A549 (cell line): ENCODE measurements at regions not wholly inside any gene's neighbourhood (a gene's known extent, or its start where the extent isn't known, plus 50 kb on each side); places are given as distances from the start of the nearest gene placed in this dataset.
"Not testable (repeated sequence)": the region's sequence is repeated elsewhere in the genome, so short reads cannot be mapped to it uniquely, and the experiment has no call there.

Experiments
- BHLHE40 ChIP-seq: IDR thresholded peaks from 2 replicates; pipeline ENCODE4 v1.6.1; 2012; ENCODE audit warnings: low read depth, low read length, inconsistent platforms
- CBX2 ChIP-seq: fragments of 200-600 bp; sonication (generic); IDR thresholded peaks from 2 replicates; pipeline ENCODE4 v1.6.1; 2016; ENCODE audit warnings: low read depth, mild to moderate bottlenecking, borderline replicate concordance
- CTCF ChIP-seq: fragments of >200 bp; sonication (Bioruptor Twin); formaldehyde crosslinking; IDR thresholded peaks from 3 replicates; pipeline ENCODE4 v1.5.1; 2016
- E2F6 ChIP-seq: IDR thresholded peaks from 2 replicates; pipeline ENCODE4 v1.6.1; 2012; ENCODE audit warnings: low read depth, borderline replicate concordance
- HDAC2 ChIP-seq: fragments of 200-600 bp; sonication (generic); IDR thresholded peaks from 2 replicates; pipeline ENCODE4 v1.6.1; 2016
- HOXA7 ChIP-seq: fragments of 250-450 bp; sonication (Bioruptor Pico); IDR thresholded peaks from 2 replicates; pipeline ENCODE4 v1.5.0; 2020; ENCODE audit warnings: mild to moderate bottlenecking, moderate library complexity
- NFE2L2 ChIP-seq: fragments of 150-350 bp; conservative IDR thresholded peaks from 2 replicates; pipeline ENCODE4 v1.6.1; 2014; ENCODE audit warnings: low read length
- POLR2A ChIP-seq: IDR thresholded peaks from 2 replicates; pipeline ENCODE4 v1.6.1; 2012; ENCODE audit warnings: mild to moderate bottlenecking, low read length
- POLR2AphosphoS2 ChIP-seq: conservative IDR thresholded peaks from 2 replicates; pipeline ENCODE4 v1.6.1; 2012; ENCODE audit warnings: low read length, improper control_type of control experiment, inconsistent platforms
- SMC3 ChIP-seq: fragments of >200 bp; sonication (Bioruptor Twin); formaldehyde crosslinking; IDR thresholded peaks from 3 replicates; pipeline ENCODE4 v1.6.1; 2018; ENCODE audit warnings: inconsistent platforms
- TP53 ChIP-seq: fragments of 250-450 bp; sonication (Bioruptor Pico); IDR thresholded peaks from 2 replicates; pipeline ENCODE4 v1.5.0; 2021; ENCODE audit warnings: mild to moderate bottlenecking, moderate library complexity
- ZFP36 ChIP-seq: fragments of 450-650 bp; IDR thresholded peaks from 2 replicates; pipeline ENCODE4 v1.6.1; 2014; ENCODE audit warnings: borderline replicate concordance; ENCODE audit not compliant: partially characterized antibody
- TF ChIP-seq, protein P1 (sequence below): fragments of 450-650 bp; IDR thresholded peaks from 2 replicates; pipeline ENCODE4 v1.6.1; 2014; ENCODE audit warnings: antibody characterized with exemption
- TF ChIP-seq, protein P2 (sequence below): IDR thresholded peaks from 2 replicates; pipeline ENCODE4 v1.6.1; 2012

DNA sequence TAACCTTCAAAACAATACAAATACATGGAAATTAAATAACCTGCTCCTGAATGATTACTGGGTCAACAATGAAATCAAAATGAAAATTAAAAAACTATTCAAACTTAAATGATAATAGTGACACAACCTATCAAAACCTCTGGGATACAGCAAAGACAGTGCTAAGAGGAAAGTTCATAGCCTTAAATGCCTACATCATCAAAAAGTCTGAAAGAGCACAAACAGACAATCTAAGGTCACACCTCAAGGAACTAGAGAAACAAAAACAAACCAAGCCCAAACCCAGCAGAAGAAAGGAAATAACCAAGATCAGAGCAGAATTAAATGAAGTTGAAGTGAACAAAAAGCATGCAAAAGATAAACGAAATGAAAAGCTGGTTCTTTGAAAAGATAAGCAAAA, 79.5 kb downstream of the TMEM212 start:
- TF ChIP-seq CTCF, BHLHE40, CBX2, POLR2A, HOXA7, POLR2AphosphoS2, E2F6, TP53, ZFP36, HDAC2, NFE2L2, SMC3: not testable (repeated sequence)
- TF ChIP-seq, protein P1, sequence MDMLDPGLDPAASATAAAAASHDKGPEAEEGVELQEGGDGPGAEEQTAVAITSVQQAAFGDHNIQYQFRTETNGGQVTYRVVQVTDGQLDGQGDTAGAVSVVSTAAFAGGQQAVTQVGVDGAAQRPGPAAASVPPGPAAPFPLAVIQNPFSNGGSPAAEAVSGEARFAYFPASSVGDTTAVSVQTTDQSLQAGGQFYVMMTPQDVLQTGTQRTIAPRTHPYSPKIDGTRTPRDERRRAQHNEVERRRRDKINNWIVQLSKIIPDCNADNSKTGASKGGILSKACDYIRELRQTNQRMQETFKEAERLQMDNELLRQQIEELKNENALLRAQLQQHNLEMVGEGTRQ: not testable (repeated sequence)
- TF ChIP-seq, protein P2, sequence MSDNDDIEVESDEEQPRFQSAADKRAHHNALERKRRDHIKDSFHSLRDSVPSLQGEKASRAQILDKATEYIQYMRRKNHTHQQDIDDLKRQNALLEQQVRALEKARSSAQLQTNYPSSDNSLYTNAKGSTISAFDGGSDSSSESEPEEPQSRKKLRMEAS: not testable (repeated sequence)
